Esophagus muscularis mucosa (tissue), 4 donors: ENCODE measurements at regions not wholly inside any gene's neighbourhood (a gene's known extent, or its start where the extent isn't known, plus 50 kb on each side); places are given as distances from the start of the nearest gene placed in this dataset.

Experiments
- DNase-seq: peaks from one replicate; pipeline ENCODE4 v3.0.0-alpha.2; 2017; ENCODE audit errors: extremely low spot score
- H3K27ac ChIP-seq, 4 donors: fragments of 200-600 bp; sonication (generic); replicated peaks in 1 of 4; 1 replicate in 3 of 4; 2 replicates in 1 of 4; pipeline ENCODE4 v1.5.1; 2016 to 2019; ENCODE audit warnings: mild to moderate bottlenecking in 1 of 4
- H3K27me3 ChIP-seq, 4 donors: fragments of 200-600 bp; sonication (generic); one replicate each; pipeline versions ENCODE4 v1.5.1 to v1.6.0; 2016 to 2019
- H3K36me3 ChIP-seq, 4 donors: fragments of 200-600 bp; sonication (generic); one replicate each; pipeline ENCODE4 v1.5.1; 2016 to 2019
- H3K4me1 ChIP-seq, 4 donors: fragments of 200-600 bp; sonication (generic); one replicate each; pipeline ENCODE4 v1.5.1; 2016 to 2019
- H3K4me3 ChIP-seq, 4 donors: fragments of 200-600 bp; sonication (generic); 1 replicate in 2 of 4; 2 replicates in 2 of 4; pipeline ENCODE4 v1.5.1; 2016 to 2019; ENCODE audit warnings: mild to moderate bottlenecking in 4 of 4, moderate library complexity in 1 of 4
- H3K9me3 ChIP-seq, 4 donors: fragments of 200-600 bp; sonication (generic); 1 replicate in 3 of 4; 2 replicates in 1 of 4; pipeline ENCODE4 v1.5.1; 2016 to 2019
- EP300 ChIP-seq: sonication (generic); formaldehyde crosslinking; IDR thresholded peaks from one replicate; pipeline ENCODE4 v1.6.1; 2017; ENCODE audit warnings: antibody characterized with exemption
- POLR2A ChIP-seq: fragments of 450-650 bp; IDR thresholded peaks from one replicate; pipeline ENCODE4 v1.6.1; 2017; ENCODE audit warnings: antibody characterized with exemption, moderate library complexity, mild to moderate bottlenecking, low read depth
- POLR2AphosphoS5 ChIP-seq, 2 donors: sonication (generic); formaldehyde crosslinking; IDR thresholded peaks; one replicate each; pipeline ENCODE4 v1.6.1; 2017; ENCODE audit warnings: antibody characterized with exemption in 2 of 2
- WGBS: methylation state at CpG from one replicate; pipeline ENCODE4 v1.1.5; 2018; 5-methylcytosine and 5-hydroxymethylcytosine counted together
- intact Hi-C: fragments of 100-400 bp; cut with DNase I; formaldehyde crosslinking; loops from one replicate; pipeline ENCODE4 v1.15.1; 2023
- TF ChIP-seq, protein P1 (sequence below), 3 experiments: fragments of 200-600 bp in 2 of 3; fragments of 450-650 bp in 1 of 3; sonication (generic) in 2 of 3; IDR thresholded peaks; one replicate each; pipeline ENCODE4 v1.5.1; 2017 to 2019; ENCODE audit warnings: antibody characterized with exemption in 3 of 3, mild to moderate bottlenecking in 2 of 3, moderate library complexity in 1 of 3

- Histone ChIP-seq H3K27me3 (no peaks in the 10 kb centered on the region), H3K4me3 (no peak overlapping the region), H3K9me3 (no peaks in the 10 kb centered on the region), H3K27ac (no peak overlapping the region), H3K36me3 (no peaks in the 10 kb centered on the region), H3K4me1 (no peaks in the 10 kb centered on the region)
- no peak for DNase-seq
- 87% methylated on average over 6 of the region's 6 CpGs for WGBS
- TF ChIP-seq, protein P1, sequence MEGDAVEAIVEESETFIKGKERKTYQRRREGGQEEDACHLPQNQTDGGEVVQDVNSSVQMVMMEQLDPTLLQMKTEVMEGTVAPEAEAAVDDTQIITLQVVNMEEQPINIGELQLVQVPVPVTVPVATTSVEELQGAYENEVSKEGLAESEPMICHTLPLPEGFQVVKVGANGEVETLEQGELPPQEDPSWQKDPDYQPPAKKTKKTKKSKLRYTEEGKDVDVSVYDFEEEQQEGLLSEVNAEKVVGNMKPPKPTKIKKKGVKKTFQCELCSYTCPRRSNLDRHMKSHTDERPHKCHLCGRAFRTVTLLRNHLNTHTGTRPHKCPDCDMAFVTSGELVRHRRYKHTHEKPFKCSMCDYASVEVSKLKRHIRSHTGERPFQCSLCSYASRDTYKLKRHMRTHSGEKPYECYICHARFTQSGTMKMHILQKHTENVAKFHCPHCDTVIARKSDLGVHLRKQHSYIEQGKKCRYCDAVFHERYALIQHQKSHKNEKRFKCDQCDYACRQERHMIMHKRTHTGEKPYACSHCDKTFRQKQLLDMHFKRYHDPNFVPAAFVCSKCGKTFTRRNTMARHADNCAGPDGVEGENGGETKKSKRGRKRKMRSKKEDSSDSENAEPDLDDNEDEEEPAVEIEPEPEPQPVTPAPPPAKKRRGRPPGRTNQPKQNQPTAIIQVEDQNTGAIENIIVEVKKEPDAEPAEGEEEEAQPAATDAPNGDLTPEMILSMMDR (IDR thresholded peaks at IDR 0.05): no peak
- TF ChIP-seq POLR2A (no peak), POLR2AphosphoS5 (IDR thresholded peaks at IDR 0.05) (no peak), EP300 (no peak)
- intact Hi-C loops: no loop called here
Observed at GRCh38 chr21:27590271-27590670, 623.4 kb upstream of the ADAMTS5 start.

DNA sequence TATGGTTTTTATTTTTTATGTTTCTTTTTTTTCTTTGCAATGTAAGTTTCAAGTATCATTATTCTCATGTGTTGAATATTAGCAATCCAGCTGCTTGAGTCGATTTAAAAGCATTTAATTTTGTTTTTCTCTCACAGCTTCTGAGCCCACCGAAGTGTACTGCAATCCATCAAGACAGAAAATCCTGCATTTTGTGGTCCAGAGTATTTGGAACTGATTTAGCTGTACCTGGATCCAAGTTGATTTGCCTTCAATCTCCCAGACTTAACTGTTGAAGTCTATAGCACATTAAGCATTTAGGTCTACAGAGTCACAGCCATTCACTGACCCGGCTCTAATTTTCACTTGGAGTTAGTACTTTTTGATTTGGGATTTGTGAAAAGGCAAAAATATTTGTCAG is 622.9 kb upstream of the ADAMTS5 start:
- 69% methylated on average over 3 of the region's 3 CpGs for WGBS
- no peaks in the 10 kb centered on the region for H3K27me3 ChIP-seq

GRCh38 chr21:27586986-27587385 is 620.1 kb upstream of the ADAMTS5 start:
- H3K4me1 ChIP-seq: no peaks in the 10 kb centered on the region

More for the DNA sequence above, 622.9 kb upstream of the ADAMTS5 start:
- Histone ChIP-seq H3K9me3 (no peaks in the 10 kb centered on the region), H3K36me3 (no peaks in the 10 kb centered on the region), H3K27ac (no peak overlapping the region), H3K4me3 (no peak overlapping the region), H3K4me1 (no peaks in the 10 kb centered on the region)
- intact Hi-C loops: no loop called here
- TF ChIP-seq, protein P1 (IDR thresholded peaks at IDR 0.05): no peak
- TF ChIP-seq POLR2AphosphoS5 (IDR thresholded peaks at IDR 0.05) (no peak), EP300 (no peak), POLR2A (no peak)
- no peak for DNase-seq

DNA sequence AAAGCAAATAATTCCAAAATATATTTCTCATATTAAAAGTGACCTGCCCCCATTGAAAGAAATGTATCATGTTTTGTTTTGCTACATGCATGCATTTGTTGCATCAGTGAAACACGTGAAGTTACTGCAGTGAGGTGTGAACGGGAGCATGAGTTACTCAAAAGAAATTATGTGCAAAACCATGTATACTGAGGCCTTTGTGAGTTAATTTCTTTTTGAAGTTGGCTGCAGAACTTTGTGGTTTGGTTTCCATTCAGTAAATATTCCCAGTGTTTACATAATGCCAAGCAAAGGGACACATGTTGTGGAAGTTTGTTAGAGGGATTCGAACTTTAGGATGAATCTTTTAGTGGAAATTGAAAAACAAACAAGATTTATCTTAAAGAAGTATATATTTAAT is 619.4 kb upstream of the ADAMTS5 start:
- H3K4me3 ChIP-seq: no peak overlapping the region
- no peak overlapping the region for H3K27ac ChIP-seq
- no peaks in the 10 kb centered on the region for H3K9me3 ChIP-seq
- WGBS: 93% methylated on average over 3 of the region's 3 CpGs
- H3K36me3 ChIP-seq: no peaks in the 10 kb centered on the region
- no peak for DNase-seq
- no peaks in the 10 kb centered on the region for H3K27me3 ChIP-seq
- H3K4me1 ChIP-seq: no peaks in the 10 kb centered on the region
- intact Hi-C loops: no loop called here
- TF ChIP-seq POLR2A: no peak
- TF ChIP-seq, protein P1 (IDR thresholded peaks at IDR 0.05): no peak
- TF ChIP-seq POLR2AphosphoS5 (IDR thresholded peaks at IDR 0.05): no peak
- no peak for TF ChIP-seq EP300

More at GRCh38 chr21:27586986-27587385, 620.1 kb upstream of the ADAMTS5 start:
- 95% methylated on average over 10 of the region's 10 CpGs for WGBS
- no peak overlapping the region for H3K4me3 ChIP-seq
- H3K9me3 ChIP-seq: no peaks in the 10 kb centered on the region
- no peak for DNase-seq
- intact Hi-C loops: no loop called here
- TF ChIP-seq, protein P1 (IDR thresholded peaks at IDR 0.05): no peak
- TF ChIP-seq POLR2A (no peak), POLR2AphosphoS5 (IDR thresholded peaks at IDR 0.05) (no peak), EP300 (no peak)
- no peaks in the 10 kb centered on the region for H3K36me3 ChIP-seq
- no peak overlapping the region for H3K27ac ChIP-seq
- H3K27me3 ChIP-seq: no peaks in the 10 kb centered on the region

- TF ChIP-seq POLR2A (no peak), POLR2AphosphoS5 (IDR thresholded peaks at IDR 0.05) (no peak), EP300 (no peak)
- TF ChIP-seq, protein P1 (IDR thresholded peaks at IDR 0.05): no peak
- Histone ChIP-seq H3K9me3 (no peaks in the 10 kb centered on the region), H3K4me3 (no peak overlapping the region), H3K36me3 (no peaks in the 10 kb centered on the region), H3K4me1 (no peaks in the 10 kb centered on the region), H3K27me3 (no peaks in the 10 kb centered on the region), H3K27ac (no peak overlapping the region)
- intact Hi-C loops: no loop called here
- DNase-seq: no peak
- 80% methylated on average over 1 of the region's 1 CpG for WGBS
Observed at GRCh38 chr21:27584256-27584655, 617.4 kb upstream of the ADAMTS5 start.
